Panc1 (cell line): ENCODE measurements at regions not wholly inside any gene's neighbourhood (a gene's known extent, or its start where the extent isn't known, plus 50 kb on each side); places are given as distances from the start of the nearest gene placed in this dataset.

Experiments
- ATAC-seq: fragments of 200-7000 bp; cut with Tn5 transposase; 2 replicates; pipeline ENCODE4 v1.9.1; 2020; ENCODE audit warnings: mild to moderate bottlenecking, moderate library complexity
- BruUV-seq: library from RNA; stranded (reverse); fragments of 400-500 nt; replicated peaks from 2 replicates; lab custom pipeline; 2021; lab: Mats Ljungman, UMichigan
- CTCF ChIA-PET: fragments of 300-600 bp; sonication (Branson Sonifier 250); formaldehyde crosslinking; loops from one replicate; lab custom pipeline; 2022; ENCODE audit warnings: antibody characterized with exemption; lab: Charles Lee
- POLR2A ChIA-PET: fragments of 300-600 bp; sonication (Branson Sonifier 250); formaldehyde crosslinking; loops from one replicate; lab custom pipeline; 2022; ENCODE audit warnings: antibody characterized with exemption; lab: Charles Lee
- DNase-seq: peaks from one replicate; pipeline ENCODE4 v3.0.0-alpha.2; 2010; ENCODE audit warnings: low read depth, low spot score
- H3K27ac ChIP-seq: 2 replicates; pipeline ENCODE4 v1.5.1; 2011; ENCODE audit warnings: mild to moderate bottlenecking, low read length, inconsistent platforms
- H3K27me3 ChIP-seq: fragments of 200-500 bp; sonication (Bioruptor generic); 2 replicates; pipeline ENCODE4 v1.6.0; 2014; ENCODE audit warnings: low read length, inconsistent platforms; ENCODE audit not compliant: control insufficient read depth, insufficient read depth
- H3K36me3 ChIP-seq: fragments of 200-500 bp; sonication (Bioruptor generic); 2 replicates; pipeline ENCODE4 v1.5.1; 2014; ENCODE audit warnings: inconsistent platforms, mild to moderate bottlenecking, low read length, moderate library complexity; ENCODE audit not compliant: control insufficient read depth, insufficient read depth
- H3K4me1 ChIP-seq: 2 replicates; pipeline ENCODE4 v1.5.1; 2011; ENCODE audit warnings: inconsistent platforms, mild to moderate bottlenecking, low read length, moderate library complexity; ENCODE audit not compliant: control insufficient read depth, insufficient read depth
- H3K4me3 ChIP-seq, 2 experiments: 2 replicates each; pipeline ENCODE4 v1.5.1; 2011 to 2012; ENCODE audit warnings: low read depth in 2 of 2, low read length in 2 of 2, mild to moderate bottlenecking in 2 of 2, inconsistent platforms in 1 of 2, moderate library complexity in 1 of 2
- H3K9me3 ChIP-seq: fragments of 200-500 bp; sonication (Bioruptor generic); 2 replicates; pipeline ENCODE4 v1.5.1; 2014; ENCODE audit warnings: low read depth, mild to moderate bottlenecking, inconsistent platforms, low read length, moderate library complexity; ENCODE audit not compliant: control insufficient read depth, insufficient read depth
- CTCF ChIP-seq: fragments of 450-650 bp; IDR thresholded peaks from 2 replicates; pipeline ENCODE4 v1.5.1; 2017; ENCODE audit warnings: mild to moderate bottlenecking
- POLR2AphosphoS5 ChIP-seq: IDR thresholded peaks from 2 replicates; pipeline ENCODE4 v1.6.1; 2012; ENCODE audit warnings: mild to moderate bottlenecking, low read depth, low read length, moderate library complexity
- REST ChIP-seq, 2 experiments: IDR thresholded peaks; 2 replicates each; pipeline ENCODE4 v1.6.1; 2011 to 2012; ENCODE audit warnings: low read depth in 2 of 2, control low read depth in 1 of 2, low read length in 1 of 2, mild to moderate bottlenecking in 1 of 2, moderate library complexity in 1 of 2; ENCODE audit not compliant: insufficient read depth in 1 of 2
- SIN3A ChIP-seq: IDR thresholded peaks from 2 replicates; pipeline ENCODE4 v1.6.1; 2012; ENCODE audit warnings: low read depth, mild to moderate bottlenecking, low read length, moderate library complexity, borderline replicate concordance; ENCODE audit not compliant: insufficient read depth
- TCF7L2 ChIP-seq: IDR thresholded peaks from 2 replicates; pipeline ENCODE4 v1.6.1; 2011; ENCODE audit warnings: mild to moderate bottlenecking, low read depth, low read length, inconsistent platforms
- in situ Hi-C: cut with HindIII; loops from 2 replicates; pipeline ENCODE4 v1.10.0; 2016; ENCODE audit warnings: low sequenced_read_pairs, low pct_unique_long_range_greater_than_20kb
- intact Hi-C: fragments of 100-400 bp; cut with micrococcal nuclease; formaldehyde crosslinking; loops from one replicate; pipeline ENCODE4 v1.10.0; 2022; ENCODE audit not compliant: unreplicated experiment

- ChIA-PET CTCF (no interaction called here), POLR2A (no interaction called here)
- Histone ChIP-seq H3K4me1 (no peaks in the 10 kb centered on the region), H3K9me3 (no peaks in the 10 kb centered on the region), H3K27me3 (no peaks in the 10 kb centered on the region), H3K36me3 (no peaks in the 10 kb centered on the region), H3K27ac (no peak overlapping the region), H3K4me3 (no peak overlapping the region)
- no peak for ATAC-seq
- BruUV-seq, result no TSS peak
- intact Hi-C loops (no loop called here), in situ Hi-C loops (no loop called here)
- no peak for DNase-seq
- TF ChIP-seq POLR2AphosphoS5, result no peak
- TF ChIP-seq CTCF, result no peak
- TF ChIP-seq TCF7L2, result no peak
- no peak for TF ChIP-seq SIN3A
- TF ChIP-seq REST (IDR thresholded peaks at IDR 0.05; ENCODE audit: insufficient read depth in 1 of 2, low read depth in 2 of 2, low read length in 1 of 2), result no peak
Observed at GRCh38 chr7:51970961-51971665, 654.5 kb upstream of the COBL start.

GRCh38 chr7:51968461-51968860 lies 651.9 kb upstream of the COBL start:
- TF ChIP-seq TCF7L2 (no peak), CTCF (no peak; the same call in 1 of the 2 replicates)
- no peak for DNase-seq
- Histone ChIP-seq H3K9me3 (no peaks in the 10 kb centered on the region), H3K4me1 (no peaks in the 10 kb centered on the region), H3K27me3 (no peaks in the 10 kb centered on the region), H3K4me3 (no peak overlapping the region), H3K36me3 (no peaks in the 10 kb centered on the region), H3K27ac (no peak overlapping the region)
- POLR2A ChIA-PET, result no interaction called here
- in situ Hi-C loops, result no loop called here
- no TSS peak for BruUV-seq
- no peak for ATAC-seq
- CTCF ChIA-PET, result no interaction called here
- intact Hi-C loops, result no loop called here
